Mesenchymal stem cell (in vitro differentiated cells and primary cell): ENCODE measurements at regions not wholly inside any gene's neighbourhood (a gene's known extent, or its start where the extent isn't known, plus 50 kb on each side); places are given as distances from the start of the nearest gene placed in this dataset.
"Not testable (repeated sequence)": the region's sequence is repeated elsewhere in the genome, so short reads cannot be mapped to it uniquely, and the experiment has no call there.

Experiments used
- DNase-seq: peaks from one replicate; pipeline ENCODE4 v3.0.0-alpha.2; 2013
- H2AFZ ChIP-seq: one replicate; pipeline ENCODE4 v1.6.1; 2013; ENCODE audit warnings: low read depth, mild to moderate bottlenecking, control low read depth, inconsistent platforms, low read length, moderate library complexity
- H2AK5ac ChIP-seq: 2 replicates; pipeline ENCODE4 v1.6.1; 2013; ENCODE audit warnings: low read length, moderate library complexity, mild to moderate bottlenecking, inconsistent platforms; ENCODE audit not compliant: severe bottlenecking
- H2BK120ac ChIP-seq: one replicate; pipeline ENCODE4 v1.6.1; 2013; ENCODE audit warnings: low read depth, mild to moderate bottlenecking, inconsistent platforms, low read length, moderate library complexity
- H2BK12ac ChIP-seq, 2 experiments: one replicate each; pipeline ENCODE4 v1.6.1; 2013; ENCODE audit warnings: inconsistent platforms in 2 of 2, low read length in 2 of 2, mild to moderate bottlenecking in 2 of 2, moderate library complexity in 2 of 2, control low read depth in 1 of 2
- H2BK15ac ChIP-seq: one replicate; pipeline ENCODE4 v1.6.1; 2013; ENCODE audit warnings: mild to moderate bottlenecking, low read depth, inconsistent platforms; ENCODE audit not compliant: poor library complexity, severe bottlenecking
- H2BK5ac ChIP-seq: 2 replicates; pipeline ENCODE4 v1.6.1; 2013; ENCODE audit warnings: low read depth, mild to moderate bottlenecking, low read length, control low read depth, inconsistent platforms; ENCODE audit not compliant: poor library complexity, severe bottlenecking
- H3K14ac ChIP-seq, 2 experiments: one replicate each; pipeline ENCODE4 v1.6.1; 2013; ENCODE audit warnings: inconsistent platforms in 2 of 2, low read length in 2 of 2, control low read depth in 1 of 2, mild to moderate bottlenecking in 1 of 2, moderate library complexity in 1 of 2
- H3K18ac ChIP-seq, 2 experiments: one replicate each; pipeline ENCODE4 v1.6.1; 2013; ENCODE audit warnings: inconsistent platforms in 2 of 2, low read length in 2 of 2, control low read depth in 1 of 2, low read depth in 1 of 2, mild to moderate bottlenecking in 1 of 2
- H3K23ac ChIP-seq, 2 experiments: one replicate each; pipeline ENCODE4 v1.6.1; 2013; ENCODE audit warnings: inconsistent platforms in 2 of 2, low read length in 2 of 2, mild to moderate bottlenecking in 2 of 2, moderate library complexity in 2 of 2, control low read depth in 1 of 2
- H3K27ac ChIP-seq: 2 replicates; pipeline ENCODE4 v1.5.1; 2013; ENCODE audit warnings: mild to moderate bottlenecking, moderate library complexity, low read length, control low read depth, inconsistent platforms; ENCODE audit not compliant: poor library complexity, severe bottlenecking
- H3K27me3 ChIP-seq, 2 experiments: 2 replicates each; pipeline versions ENCODE4 v1.6.1 to v1.7.0; 2013; ENCODE audit warnings: low read length in 2 of 2, mild to moderate bottlenecking in 2 of 2, moderate library complexity in 2 of 2, control low read depth in 1 of 2, inconsistent platforms in 1 of 2; ENCODE audit not compliant: control insufficient read depth in 1 of 2, insufficient read depth in 1 of 2
- H3K36me3 ChIP-seq, 2 experiments: 2 replicates each; pipeline versions ENCODE4 v1.6.1 to v1.7.0; 2013; ENCODE audit warnings: low read length in 2 of 2, control low read depth in 1 of 2, inconsistent platforms in 1 of 2, low read depth in 1 of 2, mild to moderate bottlenecking in 1 of 2; ENCODE audit not compliant: insufficient read depth in 2 of 2, control insufficient read depth in 1 of 2
- H3K4ac ChIP-seq, 2 experiments: one replicate each; pipeline ENCODE4 v1.6.1; 2013; ENCODE audit warnings: inconsistent platforms in 2 of 2, low read length in 2 of 2, mild to moderate bottlenecking in 2 of 2, moderate library complexity in 2 of 2, control low read depth in 1 of 2, low read depth in 1 of 2
- H3K4me1 ChIP-seq: 2 replicates; pipeline ENCODE4 v1.6.1; 2013; ENCODE audit warnings: low read depth, low read length, control low read depth; ENCODE audit not compliant: control insufficient read depth, insufficient read depth
- H3K4me2 ChIP-seq: 2 replicates; pipeline ENCODE4 v1.6.1; 2013; ENCODE audit warnings: low read length, mild to moderate bottlenecking, inconsistent platforms; ENCODE audit not compliant: poor library complexity, severe bottlenecking
- H3K4me3 ChIP-seq, 2 experiments: 2 replicates each; pipeline versions ENCODE4 v1.5.1 to v1.7.0; 2013; ENCODE audit warnings: low read length in 2 of 2, mild to moderate bottlenecking in 2 of 2, control low read depth in 1 of 2, low read depth in 1 of 2; ENCODE audit not compliant: insufficient read depth in 1 of 2
- H3K79me1 ChIP-seq: replicated peaks from 2 replicates; pipeline ENCODE4 v1.6.1; 2013; ENCODE audit warnings: mild to moderate bottlenecking, control low read depth, low read length, inconsistent platforms; ENCODE audit not compliant: poor library complexity, severe bottlenecking
- H3K9ac ChIP-seq: 2 replicates; pipeline ENCODE4 v1.7.0; 2013; ENCODE audit warnings: mild to moderate bottlenecking, low read length, moderate library complexity
- H3K9me3 ChIP-seq: 2 replicates; pipeline ENCODE4 v1.7.0; 2013; ENCODE audit warnings: mild to moderate bottlenecking, low read length; ENCODE audit not compliant: control insufficient read depth
- H4K8ac ChIP-seq: one replicate; pipeline ENCODE4 v1.6.1; 2013; ENCODE audit warnings: inconsistent platforms, mild to moderate bottlenecking, low read length, moderate library complexity
- H4K91ac ChIP-seq: one replicate; pipeline ENCODE4 v1.6.1; 2013; ENCODE audit warnings: mild to moderate bottlenecking, low read length, inconsistent platforms
- WGBS: methylation state at CpG from one replicate; pipeline ENCODE4 v1.1.7; 2013; ENCODE audit warnings: mixed read lengths; 5-methylcytosine and 5-hydroxymethylcytosine counted together

DNA sequence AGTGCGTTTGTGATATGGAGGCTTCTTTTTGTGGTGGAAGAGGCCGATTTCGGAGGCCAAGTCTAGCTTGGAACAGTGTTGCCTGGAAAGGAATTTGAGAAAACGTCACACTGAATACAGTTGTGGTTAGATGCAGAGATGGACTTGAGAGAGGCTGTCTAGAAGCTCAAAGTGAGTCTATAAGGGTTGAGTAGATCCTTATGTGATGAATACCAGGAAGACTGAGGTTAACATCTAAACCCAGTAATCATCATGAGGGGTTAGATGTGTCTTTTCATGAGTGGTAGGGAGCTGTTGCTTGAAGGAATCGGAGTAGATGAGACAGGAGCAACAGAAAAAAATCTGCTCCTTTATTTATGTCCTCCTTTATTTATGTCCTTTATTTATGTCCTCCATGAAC lies 114.6 kb upstream of the IVNS1ABP start:
- H2AFZ ChIP-seq = no peak overlapping the region
- no peak overlapping the region for H2AK5ac ChIP-seq
- H3K4me3 ChIP-seq = no peak overlapping the region
- H4K8ac ChIP-seq = no peak overlapping the region
- no peak overlapping the region for H3K14ac ChIP-seq
- H3K79me1 ChIP-seq = no peaks in the 10 kb centered on the region
- H2BK12ac ChIP-seq = no peak overlapping the region
- no peak for DNase-seq
- no peaks in the 10 kb centered on the region for H3K4me1 ChIP-seq
- H3K9ac ChIP-seq = no peak overlapping the region
- H2BK15ac ChIP-seq = no peak overlapping the region
- WGBS = 67% methylated on average over 4 of the region's 5 CpGs
- H3K9me3 ChIP-seq = peaks cover 3% of the 10 kb centered on the region
- no peak overlapping the region for H3K4ac ChIP-seq
- H3K18ac ChIP-seq = no peak overlapping the region
- H4K91ac ChIP-seq = no peak overlapping the region
- no peak overlapping the region for H2BK5ac ChIP-seq
- no peaks in the 10 kb centered on the region for H3K27me3 ChIP-seq
- no peak overlapping the region for H2BK120ac ChIP-seq
- H3K36me3 ChIP-seq = no peaks in the 10 kb centered on the region
- H3K27ac ChIP-seq = no peak overlapping the region
- H3K4me2 ChIP-seq = no peak overlapping the region
- no peak overlapping the region for H3K23ac ChIP-seq

DNA sequence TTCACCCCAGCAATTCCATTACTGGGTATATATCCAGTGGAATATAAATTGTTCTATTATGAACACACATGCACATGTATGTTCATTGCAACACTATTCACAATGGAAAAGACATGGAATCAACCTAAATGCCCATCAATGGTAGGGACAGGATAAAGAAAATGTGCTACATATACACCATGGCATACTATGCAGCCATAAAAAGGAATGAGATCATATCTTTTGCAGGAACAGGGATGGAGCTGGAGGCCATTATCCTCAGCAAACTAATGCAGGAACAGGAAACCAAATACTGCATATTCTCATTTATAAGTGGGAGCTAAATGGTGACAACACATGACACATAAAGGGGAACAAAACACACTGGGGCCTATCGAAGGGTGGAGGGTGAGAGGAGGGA lies 112.6 kb upstream of the IVNS1ABP start:
- H2BK120ac ChIP-seq, H3K27ac ChIP-seq, H3K79me1 ChIP-seq, H3K36me3 ChIP-seq, H2BK12ac ChIP-seq, H3K4me1 ChIP-seq, H3K9me3 ChIP-seq, H2AFZ ChIP-seq, H3K18ac ChIP-seq, H3K9ac ChIP-seq, H4K8ac ChIP-seq, H3K23ac ChIP-seq, H3K14ac ChIP-seq, H2BK15ac ChIP-seq, H2AK5ac ChIP-seq, H3K4me3 ChIP-seq, H2BK5ac ChIP-seq, H3K27me3 ChIP-seq, DNase-seq, H3K4ac ChIP-seq, H3K4me2 ChIP-seq, H4K91ac ChIP-seq: not testable (repeated sequence)
- 73% methylated on average over 1 of the region's 1 CpG for WGBS

DNA sequence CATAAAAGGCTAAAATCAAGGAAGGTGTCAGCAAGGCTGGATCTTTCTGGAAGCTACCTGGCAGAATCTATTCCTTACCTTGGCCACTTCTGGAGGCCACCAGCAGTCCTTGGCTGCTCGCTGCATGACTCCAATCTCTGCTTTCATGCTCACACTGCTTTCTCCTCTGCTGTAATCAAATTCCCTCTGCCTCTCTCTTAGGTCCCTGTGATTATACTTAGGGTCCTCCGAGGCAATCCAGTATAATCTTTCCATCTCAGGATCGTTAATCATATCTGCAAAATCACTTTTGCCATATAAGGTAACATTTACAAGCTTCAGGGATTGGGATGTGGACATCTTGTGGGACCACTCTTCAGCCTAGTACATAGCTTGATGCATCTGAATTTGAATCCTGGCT lies 110.7 kb upstream of the IVNS1ABP start:
- 78% methylated on average over 3 of the region's 3 CpGs for WGBS
- Histone ChIP-seq H4K91ac (no peak overlapping the region), H3K23ac (no peak overlapping the region), H3K18ac (no peak overlapping the region), H3K79me1 (no peaks in the 10 kb centered on the region), H3K4me2 (no peak overlapping the region), H3K9ac (no peak overlapping the region), H3K27me3 (peaks cover 0 to 12% of the 10 kb centered on the region in 2 experiments), H3K27ac (no peak overlapping the region), H3K14ac (no peak overlapping the region), H2BK5ac (no peak overlapping the region), H2BK120ac (no peak overlapping the region), H3K9me3 (peaks cover 3% of the 10 kb centered on the region), H4K8ac (no peak overlapping the region), H3K4me3 (peak overlapping the region in 1 of 2 experiments; percentile 31), H2BK12ac (no peak overlapping the region), H2BK15ac (no peak overlapping the region), H3K4me1 (no peaks in the 10 kb centered on the region), H3K4ac (no peak overlapping the region), H2AK5ac (no peak overlapping the region), H3K36me3 (no peaks in the 10 kb centered on the region), H2AFZ (no peak overlapping the region)
- DNase-seq = no peak

DNA sequence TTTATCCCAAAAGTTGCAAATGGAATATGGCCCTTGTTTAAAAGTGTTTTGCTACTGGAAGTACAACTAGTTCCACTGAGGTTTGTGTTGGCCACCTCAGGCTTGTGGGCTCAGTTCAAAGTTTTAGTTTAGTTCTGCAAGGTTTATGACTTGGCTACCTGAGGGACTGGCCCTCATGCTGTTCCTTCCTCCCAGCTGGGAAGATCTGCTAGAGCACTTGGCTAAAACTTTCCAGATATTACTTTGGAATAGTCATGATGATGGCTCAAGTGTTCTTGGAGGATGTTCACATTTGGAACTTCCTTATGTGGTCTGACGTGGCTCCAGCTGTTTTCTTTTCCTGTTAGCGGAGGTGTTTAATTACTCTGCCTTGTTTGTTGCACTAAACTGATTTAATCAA lies 110.2 kb upstream of the IVNS1ABP start:
- no peak overlapping the region for H3K23ac ChIP-seq
- H2AFZ ChIP-seq = no peak overlapping the region
- H4K91ac ChIP-seq = no peak overlapping the region
- 50% methylated on average over 1 of the region's 2 CpGs for WGBS
- no peak overlapping the region for H2AK5ac ChIP-seq
- H3K36me3 ChIP-seq = no peaks in the 10 kb centered on the region
- H3K9ac ChIP-seq = no peak overlapping the region
- peak overlapping the region in 1 of 2 experiments; percentile 31 for H3K4me3 ChIP-seq
- no peak overlapping the region for H2BK5ac ChIP-seq
- H3K4ac ChIP-seq = no peak overlapping the region
- no peak overlapping the region for H4K8ac ChIP-seq
- no peaks in the 10 kb centered on the region for H3K79me1 ChIP-seq
- no peak overlapping the region for H3K27ac ChIP-seq
- no peak overlapping the region for H2BK12ac ChIP-seq
- H3K18ac ChIP-seq = no peak overlapping the region
- no peak overlapping the region for H3K14ac ChIP-seq
- no peaks in the 10 kb centered on the region for H3K9me3 ChIP-seq
- no peak overlapping the region for H2BK120ac ChIP-seq
- no peak overlapping the region for H2BK15ac ChIP-seq
- DNase-seq = no peak
- no peak overlapping the region for H3K4me2 ChIP-seq
- no peaks in the 10 kb centered on the region for H3K4me1 ChIP-seq
- H3K27me3 ChIP-seq = peaks cover 0 to 12% of the 10 kb centered on the region in 2 experiments
